Hepatocyte (in vitro differentiated cells): ENCODE measurements at regions not wholly inside any gene's neighbourhood (a gene's known extent, or its start where the extent isn't known, plus 50 kb on each side); places are given as distances from the start of the nearest gene placed in this dataset.

Source experiments
- DNase-seq: peaks from one replicate; pipeline ENCODE4 v3.0.0-alpha.2; 2016; ENCODE audit warnings: low spot score
- H2AFZ ChIP-seq: fragments of 200-600 bp; sonication (generic); 2 replicates; pipeline ENCODE4 v1.6.0; 2016; ENCODE audit warnings: antibody characterized with exemption, mild to moderate bottlenecking
- H3K27ac ChIP-seq: fragments of 200-600 bp; sonication (generic); 2 replicates; pipeline ENCODE4 v1.5.1; 2016; ENCODE audit warnings: mild to moderate bottlenecking
- H3K27me3 ChIP-seq: fragments of 200-600 bp; sonication (generic); 2 replicates; pipeline ENCODE4 v1.6.1; 2016
- H3K36me3 ChIP-seq: fragments of 200-600 bp; sonication (generic); replicated peaks from 2 replicates; pipeline ENCODE4 v1.5.1; 2016; ENCODE audit warnings: low read depth; ENCODE audit not compliant: insufficient read depth
- H3K4me1 ChIP-seq: fragments of 200-600 bp; sonication (generic); 2 replicates; pipeline ENCODE4 v1.5.1; 2016; ENCODE audit warnings: mild to moderate bottlenecking, moderate library complexity; ENCODE audit not compliant: insufficient read depth
- H3K4me2 ChIP-seq: fragments of 200-600 bp; sonication (generic); 2 replicates; pipeline ENCODE4 v1.6.0; 2016
- H3K4me3 ChIP-seq: fragments of 200-600 bp; sonication (generic); 2 replicates; pipeline ENCODE4 v1.5.1; 2016; ENCODE audit warnings: mild to moderate bottlenecking
- H3K79me2 ChIP-seq: fragments of 200-600 bp; sonication (generic); 2 replicates; pipeline ENCODE4 v1.6.0; 2017; ENCODE audit warnings: mild to moderate bottlenecking
- H3K9me2 ChIP-seq: fragments of 200-600 bp; sonication (generic); replicated peaks from 2 replicates; pipeline ENCODE4 v1.6.0; 2017; ENCODE audit warnings: mild to moderate bottlenecking; ENCODE audit not compliant: insufficient read depth
- H3K9me3 ChIP-seq: fragments of 200-600 bp; sonication (generic); 2 replicates; pipeline ENCODE4 v1.5.1; 2016; ENCODE audit warnings: low read depth, mild to moderate bottlenecking
- H4K20me1 ChIP-seq: fragments of 200-600 bp; sonication (generic); 2 replicates; pipeline ENCODE4 v1.6.0; 2016; ENCODE audit warnings: mild to moderate bottlenecking; ENCODE audit not compliant: insufficient read depth, poor library complexity, severe bottlenecking
- EZH2 ChIP-seq: fragments of 200-600 bp; sonication (generic); IDR thresholded peaks from 2 replicates; pipeline ENCODE4 v1.6.1; 2016; ENCODE audit warnings: antibody characterized with exemption, mild to moderate bottlenecking, borderline replicate concordance
- EZH2phosphoT487 ChIP-seq: fragments of 200-600 bp; sonication (generic); IDR thresholded peaks from one replicate; pipeline ENCODE4 v1.6.1; 2018; ENCODE audit warnings: antibody characterized with exemption, mild to moderate bottlenecking, low read depth, moderate library complexity; ENCODE audit not compliant: unreplicated experiment, severe bottlenecking
- WGBS: methylation state at CpG from one replicate; pipeline ENCODE4 v1.1.6; 2016; ENCODE audit warnings: low lambda C conversion rate; ENCODE audit errors: missing lambda C conversion rate; 5-methylcytosine and 5-hydroxymethylcytosine counted together
- TF ChIP-seq, protein P1 (sequence below): fragments of 200-600 bp; sonication (generic); IDR thresholded peaks from 2 replicates; pipeline ENCODE4 v1.5.1; 2016; ENCODE audit warnings: antibody characterized with exemption, mild to moderate bottlenecking; ENCODE audit not compliant: poor library complexity

DNA sequence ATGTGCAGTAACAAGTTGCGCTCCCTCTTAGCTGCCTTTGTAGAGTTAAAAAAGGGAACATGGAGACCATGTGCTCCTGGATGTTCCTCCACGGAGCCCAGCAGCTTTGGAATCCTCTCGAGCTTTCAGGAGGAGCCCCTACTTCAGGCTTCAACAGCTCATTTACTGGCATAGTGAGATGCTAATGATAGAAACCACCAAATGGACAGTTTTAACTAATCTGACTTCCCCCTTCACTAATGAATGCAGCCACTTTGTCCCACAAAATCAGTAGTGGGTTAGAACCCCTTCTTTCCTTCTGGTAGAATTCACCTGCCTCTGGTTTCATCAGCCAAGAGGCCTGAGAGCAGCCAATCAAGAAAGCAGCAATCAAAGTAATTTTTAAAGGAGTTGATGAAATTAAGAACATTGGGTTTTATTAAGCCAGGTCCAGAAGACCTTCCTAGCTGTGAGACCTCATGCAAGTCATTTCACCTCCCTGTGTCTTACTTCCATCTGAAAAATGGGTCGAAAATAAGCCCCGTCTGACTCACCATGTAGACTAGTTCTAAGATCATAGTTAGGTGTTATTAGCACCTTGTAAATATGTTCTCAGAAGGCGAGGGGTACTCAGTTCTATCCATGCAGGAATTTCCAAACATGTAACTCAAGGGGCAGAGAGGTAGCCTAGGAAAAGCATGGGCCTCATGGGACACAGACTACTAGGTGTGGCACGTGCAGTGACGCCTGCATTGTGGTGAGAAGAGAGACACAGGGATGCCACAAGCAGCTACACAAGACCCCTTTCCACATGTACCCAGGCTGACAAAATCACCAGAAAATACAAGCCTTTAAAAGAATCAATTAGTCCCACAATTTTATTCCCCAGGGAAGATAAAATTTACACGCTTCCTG is 179.7 kb upstream of the LPP start:
- Histone ChIP-seq H3K4me2 (no peak overlapping the region), H3K9me3 (no peaks in the 10 kb centered on the region), H3K27ac (no peak overlapping the region), H2AFZ (no peak overlapping the region), H3K36me3 (no peaks in the 10 kb centered on the region), H3K4me3 (no peak overlapping the region), H3K27me3 (no peaks in the 10 kb centered on the region), H3K79me2 (no peaks in the 10 kb centered on the region), H3K9me2 (no peaks in the 10 kb centered on the region), H4K20me1 (no peaks in the 10 kb centered on the region), H3K4me1 (no peaks in the 10 kb centered on the region)
- 82% methylated on average over 9 of the region's 9 CpGs for WGBS
- no peak for DNase-seq
- TF ChIP-seq EZH2 = no peak
- TF ChIP-seq, protein P1, sequence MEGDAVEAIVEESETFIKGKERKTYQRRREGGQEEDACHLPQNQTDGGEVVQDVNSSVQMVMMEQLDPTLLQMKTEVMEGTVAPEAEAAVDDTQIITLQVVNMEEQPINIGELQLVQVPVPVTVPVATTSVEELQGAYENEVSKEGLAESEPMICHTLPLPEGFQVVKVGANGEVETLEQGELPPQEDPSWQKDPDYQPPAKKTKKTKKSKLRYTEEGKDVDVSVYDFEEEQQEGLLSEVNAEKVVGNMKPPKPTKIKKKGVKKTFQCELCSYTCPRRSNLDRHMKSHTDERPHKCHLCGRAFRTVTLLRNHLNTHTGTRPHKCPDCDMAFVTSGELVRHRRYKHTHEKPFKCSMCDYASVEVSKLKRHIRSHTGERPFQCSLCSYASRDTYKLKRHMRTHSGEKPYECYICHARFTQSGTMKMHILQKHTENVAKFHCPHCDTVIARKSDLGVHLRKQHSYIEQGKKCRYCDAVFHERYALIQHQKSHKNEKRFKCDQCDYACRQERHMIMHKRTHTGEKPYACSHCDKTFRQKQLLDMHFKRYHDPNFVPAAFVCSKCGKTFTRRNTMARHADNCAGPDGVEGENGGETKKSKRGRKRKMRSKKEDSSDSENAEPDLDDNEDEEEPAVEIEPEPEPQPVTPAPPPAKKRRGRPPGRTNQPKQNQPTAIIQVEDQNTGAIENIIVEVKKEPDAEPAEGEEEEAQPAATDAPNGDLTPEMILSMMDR = no peak
- no peak for TF ChIP-seq EZH2phosphoT487

DNA sequence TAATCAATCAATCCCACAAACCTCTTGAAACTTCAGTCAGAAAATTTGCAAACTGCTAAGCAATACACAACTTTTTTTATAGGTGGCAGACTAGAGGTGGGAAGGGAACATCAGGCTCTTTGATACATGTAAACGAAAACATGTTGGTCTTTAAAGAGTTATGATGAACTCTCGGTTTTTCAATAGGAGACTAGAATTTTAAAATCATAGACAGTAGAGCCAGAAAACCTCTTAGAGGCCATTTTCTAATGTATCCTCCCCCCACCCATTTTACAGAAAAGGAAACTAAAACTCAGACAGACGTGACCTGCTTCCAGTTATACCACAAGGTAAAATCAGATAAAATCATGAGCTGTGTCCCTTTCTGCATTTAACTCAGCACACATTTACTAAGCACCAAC is 179.1 kb upstream of the LPP start:
- Histone ChIP-seq H3K4me3 (no peak overlapping the region), H3K4me1 (no peaks in the 10 kb centered on the region), H3K36me3 (no peaks in the 10 kb centered on the region), H3K27ac (no peak overlapping the region), H3K9me2 (no peaks in the 10 kb centered on the region), H3K4me2 (no peak overlapping the region), H4K20me1 (no peaks in the 10 kb centered on the region), H2AFZ (no peak overlapping the region), H3K79me2 (no peaks in the 10 kb centered on the region), H3K9me3 (no peaks in the 10 kb centered on the region), H3K27me3 (no peaks in the 10 kb centered on the region)
- DNase-seq = no peak
- TF ChIP-seq EZH2 (no peak), EZH2phosphoT487 (no peak)
- TF ChIP-seq, protein P1 = peak; percentile 12
- 74% methylated on average over 3 of the region's 3 CpGs for WGBS

DNA sequence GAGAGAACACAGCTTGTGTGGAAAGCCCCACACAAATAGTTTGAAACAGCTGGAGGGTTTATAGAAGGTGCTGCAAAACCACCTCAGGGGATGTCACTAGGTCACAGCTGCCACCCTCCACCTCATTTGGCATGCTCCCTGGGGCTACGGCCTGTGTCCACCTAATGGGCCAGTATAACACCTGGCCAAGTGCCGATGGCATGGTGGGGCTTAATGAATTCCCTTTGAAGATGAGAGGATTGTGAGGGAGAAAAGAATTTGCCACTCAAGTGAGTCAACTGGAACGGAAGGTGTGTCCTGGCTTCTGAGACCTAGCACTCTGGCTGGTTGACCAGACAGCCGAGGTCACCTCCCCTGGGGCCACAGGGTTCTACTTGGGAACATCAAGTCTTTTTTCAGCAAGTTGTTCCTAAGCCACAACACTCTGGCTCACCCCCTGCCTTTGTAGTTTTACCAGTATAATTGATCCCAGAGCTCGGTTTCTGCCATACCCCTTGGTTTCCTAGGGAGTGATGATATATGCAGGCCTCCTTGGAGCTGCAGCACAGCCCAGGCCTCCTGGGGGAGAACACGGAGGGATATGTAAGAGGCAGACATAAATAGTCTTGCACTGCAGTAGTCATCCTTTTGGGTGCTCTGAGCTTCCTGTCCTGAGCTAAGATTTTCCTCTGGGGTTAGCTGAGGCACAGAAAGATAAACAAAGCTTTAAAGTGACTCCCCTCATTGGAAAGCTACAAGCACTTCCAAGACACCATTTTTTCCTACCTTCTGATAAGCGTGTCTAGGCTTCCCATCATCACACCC is 178.2 kb upstream of the LPP start:
- no peak overlapping the region for H3K4me2 ChIP-seq
- H3K79me2 ChIP-seq = no peaks in the 10 kb centered on the region
- no peaks in the 10 kb centered on the region for H3K9me3 ChIP-seq
- H4K20me1 ChIP-seq = no peaks in the 10 kb centered on the region
- H2AFZ ChIP-seq = no peak overlapping the region
- WGBS = 76% methylated on average over 7 of the region's 7 CpGs
- no peak overlapping the region for H3K27ac ChIP-seq
- TF ChIP-seq, protein P1 = no peak
- TF ChIP-seq EZH2phosphoT487 (no peak), EZH2 (no peak)
- no peaks in the 10 kb centered on the region for H3K4me1 ChIP-seq
- H3K27me3 ChIP-seq = no peaks in the 10 kb centered on the region
- H3K4me3 ChIP-seq = no peak overlapping the region
- no peaks in the 10 kb centered on the region for H3K36me3 ChIP-seq
- DNase-seq = no peak
- no peaks in the 10 kb centered on the region for H3K9me2 ChIP-seq
